SU-DHL-6 (cell line): ENCODE measurements at regions not wholly inside any gene's neighbourhood (a gene's known extent, or its start where the extent isn't known, plus 50 kb on each side); places are given as distances from the start of the nearest gene placed in this dataset.

Experiments
- H2AFZ ChIP-seq: fragments of 200-600 bp; sonication (generic); 2 replicates; pipeline ENCODE4 v1.6.1; 2014; ENCODE audit warnings: low read depth, mild to moderate bottlenecking, moderate library complexity, mixed read lengths, antibody characterized with exemption, low read length; ENCODE audit not compliant: severe bottlenecking
- H3F3A ChIP-seq: fragments of 200-600 bp; shearing (Covaris generic); 2 replicates; pipeline ENCODE4 v1.6.0; 2016; ENCODE audit warnings: antibody characterized with exemption, mild to moderate bottlenecking; ENCODE audit not compliant: insufficient read depth
- H3K27ac ChIP-seq: fragments of 200-600 bp; sonication (generic); 2 replicates; pipeline ENCODE4 v1.5.1; 2016; ENCODE audit warnings: low read depth, mild to moderate bottlenecking, low read length, moderate library complexity, mixed read lengths
- H3K27me3 ChIP-seq: fragments of 200-600 bp; sonication (generic), shearing (Covaris generic); 2 replicates; pipeline ENCODE4 v1.6.0; 2014; ENCODE audit warnings: mild to moderate bottlenecking, low read length
- H3K36me3 ChIP-seq: fragments of 200-600 bp; sonication (generic); 2 replicates; pipeline ENCODE4 v1.6.1; 2014; ENCODE audit warnings: mild to moderate bottlenecking, low read length, mixed read lengths
- H3K4me2 ChIP-seq: fragments of 300-600, 200-600 bp; shearing (Covaris generic), sonication (generic); 2 replicates; pipeline ENCODE4 v1.6.0; 2014; ENCODE audit warnings: low read length, low read depth, mild to moderate bottlenecking; ENCODE audit not compliant: poor library complexity, severe bottlenecking
- H3K4me3 ChIP-seq: fragments of 200-600 bp; sonication (generic); 2 replicates; pipeline ENCODE4 v1.5.1; 2014; ENCODE audit warnings: antibody characterized with exemption, low read length, mild to moderate bottlenecking, mixed read lengths; ENCODE audit not compliant: insufficient read depth, poor library complexity, severe bottlenecking
- H3K79me2 ChIP-seq: fragments of 200-600 bp; sonication (generic); 2 replicates; pipeline ENCODE4 v1.6.1; 2014; ENCODE audit warnings: mild to moderate bottlenecking, low read length, moderate library complexity; ENCODE audit not compliant: insufficient read depth
- H3K9ac ChIP-seq: fragments of 200-600 bp; sonication (generic); 2 replicates; pipeline ENCODE4 v1.7.0; 2014; ENCODE audit warnings: mild to moderate bottlenecking, low read length
- H3K9me2 ChIP-seq: fragments of 200-600 bp; sonication (generic); replicated peaks from 2 replicates; pipeline ENCODE4 v1.6.1; 2014; ENCODE audit warnings: low read length; ENCODE audit not compliant: insufficient read depth
- H3K9me3 ChIP-seq: fragments of 200-600 bp; sonication (generic); 2 replicates; pipeline ENCODE4 v1.6.1; 2014; ENCODE audit warnings: low read length, mixed read lengths; ENCODE audit not compliant: insufficient read depth
- H4K20me1 ChIP-seq: fragments of 200-600 bp; sonication (generic); 2 replicates; pipeline ENCODE4 v1.6.1; 2014; ENCODE audit warnings: low read depth, mild to moderate bottlenecking, antibody characterized with exemption, low read length, moderate library complexity, mixed read lengths
- EZH2phosphoT487 ChIP-seq: fragments of 200-600 bp; sonication (generic), shearing (Covaris generic); conservative IDR thresholded peaks from 2 replicates; pipeline ENCODE4 v1.6.1; 2018; ENCODE audit warnings: mild to moderate bottlenecking, antibody characterized with exemption, low read length, moderate library complexity, mixed read lengths
- TF ChIP-seq, protein P1 (sequence below): fragments of 200-600 bp; sonication (generic); IDR thresholded peaks from one replicate; pipeline ENCODE4 v1.5.1; 2017; ENCODE audit warnings: antibody characterized with exemption, mild to moderate bottlenecking, low read length, moderate library complexity; ENCODE audit not compliant: insufficient read depth, poor library complexity, severe bottlenecking

DNA sequence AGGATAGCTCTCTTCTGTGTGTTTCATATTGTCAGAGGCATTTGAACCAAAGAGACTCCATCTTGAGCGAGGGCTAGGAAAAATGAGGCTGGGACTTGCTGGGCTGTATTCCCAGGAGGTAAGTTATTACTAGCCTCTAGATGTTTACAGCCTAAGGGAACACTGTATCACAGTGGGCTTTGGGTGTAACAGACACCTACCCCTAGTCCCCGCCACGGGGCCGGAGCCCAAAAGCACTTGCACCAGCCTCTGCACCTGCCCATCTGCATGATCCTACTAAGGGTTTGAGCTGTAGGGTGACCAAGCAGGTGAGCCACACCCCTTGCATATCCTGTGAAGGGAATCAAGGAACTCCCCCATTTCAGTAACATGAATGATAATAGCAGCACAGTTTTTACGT is 1972.2 kb downstream of the OLFM4 start:
- Histone ChIP-seq H3K9ac (no peak overlapping the region), H2AFZ (no peak overlapping the region), H4K20me1 (no peaks in the 10 kb centered on the region), H3K9me2 (no peaks in the 10 kb centered on the region), H3K4me3 (no peak overlapping the region), H3K36me3 (no peaks in the 10 kb centered on the region), H3K79me2 (no peaks in the 10 kb centered on the region), H3K4me2 (no peak overlapping the region), H3K27ac (no peak overlapping the region), H3K27me3 (no peaks in the 10 kb centered on the region), H3K9me3 (no peaks in the 10 kb centered on the region), H3F3A (no peaks in the 10 kb centered on the region)
- TF ChIP-seq, protein P1, sequence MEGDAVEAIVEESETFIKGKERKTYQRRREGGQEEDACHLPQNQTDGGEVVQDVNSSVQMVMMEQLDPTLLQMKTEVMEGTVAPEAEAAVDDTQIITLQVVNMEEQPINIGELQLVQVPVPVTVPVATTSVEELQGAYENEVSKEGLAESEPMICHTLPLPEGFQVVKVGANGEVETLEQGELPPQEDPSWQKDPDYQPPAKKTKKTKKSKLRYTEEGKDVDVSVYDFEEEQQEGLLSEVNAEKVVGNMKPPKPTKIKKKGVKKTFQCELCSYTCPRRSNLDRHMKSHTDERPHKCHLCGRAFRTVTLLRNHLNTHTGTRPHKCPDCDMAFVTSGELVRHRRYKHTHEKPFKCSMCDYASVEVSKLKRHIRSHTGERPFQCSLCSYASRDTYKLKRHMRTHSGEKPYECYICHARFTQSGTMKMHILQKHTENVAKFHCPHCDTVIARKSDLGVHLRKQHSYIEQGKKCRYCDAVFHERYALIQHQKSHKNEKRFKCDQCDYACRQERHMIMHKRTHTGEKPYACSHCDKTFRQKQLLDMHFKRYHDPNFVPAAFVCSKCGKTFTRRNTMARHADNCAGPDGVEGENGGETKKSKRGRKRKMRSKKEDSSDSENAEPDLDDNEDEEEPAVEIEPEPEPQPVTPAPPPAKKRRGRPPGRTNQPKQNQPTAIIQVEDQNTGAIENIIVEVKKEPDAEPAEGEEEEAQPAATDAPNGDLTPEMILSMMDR = no peak
- no peak for TF ChIP-seq EZH2phosphoT487

DNA sequence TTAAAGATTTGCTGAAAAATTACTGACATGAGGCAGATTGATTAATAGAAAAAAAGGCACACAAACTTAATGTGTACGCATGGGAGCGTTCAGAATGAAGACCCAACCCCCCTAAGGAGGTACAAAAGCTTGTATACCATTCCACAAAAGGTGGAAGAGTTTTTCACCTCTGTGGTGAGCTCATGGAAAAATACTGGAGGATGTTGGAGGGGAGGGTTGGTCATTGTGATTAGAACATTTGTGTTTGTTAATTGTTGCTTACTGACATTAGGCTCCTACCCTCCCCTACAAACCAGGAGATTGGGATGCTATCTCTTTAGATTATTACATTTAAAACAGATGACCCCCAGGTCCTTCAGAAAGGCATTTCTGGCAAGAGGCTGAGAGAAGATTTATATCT is 1973.3 kb downstream of the OLFM4 start:
- H4K20me1 ChIP-seq = no peaks in the 10 kb centered on the region
- H3K9me2 ChIP-seq = no peaks in the 10 kb centered on the region
- no peak overlapping the region for H3K27ac ChIP-seq
- H3K4me3 ChIP-seq = no peak overlapping the region
- no peaks in the 10 kb centered on the region for H3K27me3 ChIP-seq
- no peak for TF ChIP-seq EZH2phosphoT487
- TF ChIP-seq, protein P1 = no peak
- no peaks in the 10 kb centered on the region for H3K36me3 ChIP-seq
- no peak overlapping the region for H3K9ac ChIP-seq
- H3K4me2 ChIP-seq = no peak overlapping the region
- H2AFZ ChIP-seq = no peak overlapping the region
- no peaks in the 10 kb centered on the region for H3F3A ChIP-seq
- H3K9me3 ChIP-seq = no peaks in the 10 kb centered on the region
- H3K79me2 ChIP-seq = no peaks in the 10 kb centered on the region

- H3K27ac ChIP-seq = no peak overlapping the region
- no peaks in the 10 kb centered on the region for H3K36me3 ChIP-seq
- H3K9me2 ChIP-seq = no peaks in the 10 kb centered on the region
- no peaks in the 10 kb centered on the region for H3K9me3 ChIP-seq
- no peaks in the 10 kb centered on the region for H3K27me3 ChIP-seq
- TF ChIP-seq, protein P1 = no peak
- no peak for TF ChIP-seq EZH2phosphoT487
- no peak overlapping the region for H2AFZ ChIP-seq
- no peaks in the 10 kb centered on the region for H4K20me1 ChIP-seq
- no peak overlapping the region for H3K4me2 ChIP-seq
- H3K4me3 ChIP-seq = no peak overlapping the region
- no peak overlapping the region for H3K9ac ChIP-seq
- H3F3A ChIP-seq = no peaks in the 10 kb centered on the region
- no peaks in the 10 kb centered on the region for H3K79me2 ChIP-seq
Observed at GRCh38 chr13:55007681-55008080, 1979.1 kb downstream of the OLFM4 start.
